ENCODE measurements at regions not wholly inside any gene's neighbourhood (a gene's known extent, or its start where the extent isn't known, plus 50 kb on each side); places are given as distances from the start of the nearest gene placed in this dataset.

GRCh38 chr5:71872311-71872864 lies 153.3 kb downstream of the CARTPT start:
- no peak for DNase-seq

GRCh38 chr5:71873191-71873591 lies 154.1 kb downstream of the CARTPT start:
- DNase-seq: no peak

- no peak for DNase-seq
Measured at GRCh38 chr5:71874521-71874920, 155.4 kb downstream of the CARTPT start.

GRCh38 chr5:71877511-71877910 lies 158.4 kb downstream of the CARTPT start:
- no peak for DNase-seq

GRCh38 chr5:71880536-71880935 lies 161.5 kb downstream of the CARTPT start:
- DNase-seq: no peak

GRCh38 chr5:71882826-71883741 lies 164.0 kb downstream of the CARTPT start:
- no peak for DNase-seq

GRCh38 chr5:71883742-71884103 lies 164.6 kb downstream of the CARTPT start:
- no peak for DNase-seq

GRCh38 chr5:71884926-71885325 lies 165.9 kb downstream of the CARTPT start:
- no peak for DNase-seq

- no peak for DNase-seq
Measured at GRCh38 chr5:71886406-71886805, 167.3 kb downstream of the CARTPT start.

- peak; percentile 50 to 71 (median 60) for DNase-seq
Measured at GRCh38 chr5:71887680-71888079, 168.6 kb downstream of the CARTPT start.

- no peak for DNase-seq
Measured at GRCh38 chr5:71891406-71891805, 172.3 kb downstream of the CARTPT start.

GRCh38 chr5:71891856-71892255 lies 172.8 kb downstream of the CARTPT start:
- DNase-seq: no peak

- no peak for DNase-seq
Measured at GRCh38 chr5:71892641-71893365, 173.7 kb downstream of the CARTPT start.

GRCh38 chr5:71893451-71893850 lies 174.4 kb downstream of the CARTPT start:
- no peak for DNase-seq

GRCh38 chr5:71894091-71894490 lies 175.0 kb downstream of the CARTPT start:
- no peak for DNase-seq

GRCh38 chr5:71895546-71895945 lies 176.5 kb downstream of the CARTPT start:
- DNase-seq: no peak

GRCh38 chr5:71899865-71900342 lies 180.8 kb downstream of the CARTPT start:
- no peak for DNase-seq

GRCh38 chr5:71903808-71904207 lies 184.7 kb downstream of the CARTPT start:
- DNase-seq: no peak

GRCh38 chr5:71904852-71905251 lies 185.8 kb downstream of the CARTPT start:
- DNase-seq: no peak

GRCh38 chr5:71905834-71906711 lies 187.0 kb downstream of the CARTPT start:
- no peak for DNase-seq

- no peak for DNase-seq
Measured at GRCh38 chr5:71907001-71907588, 188.0 kb downstream of the CARTPT start.

- DNase-seq: no peak
Measured at GRCh38 chr5:71907608-71908145, 188.6 kb downstream of the CARTPT start.

All from suppressor macrophage treated with lipopolysaccharide for 1 hour (primary cell).